ENCODE measurements at regions not wholly inside any gene's neighbourhood (a gene's known extent, or its start where the extent isn't known, plus 50 kb on each side); places are given as distances from the start of the nearest gene placed in this dataset.

DNA sequence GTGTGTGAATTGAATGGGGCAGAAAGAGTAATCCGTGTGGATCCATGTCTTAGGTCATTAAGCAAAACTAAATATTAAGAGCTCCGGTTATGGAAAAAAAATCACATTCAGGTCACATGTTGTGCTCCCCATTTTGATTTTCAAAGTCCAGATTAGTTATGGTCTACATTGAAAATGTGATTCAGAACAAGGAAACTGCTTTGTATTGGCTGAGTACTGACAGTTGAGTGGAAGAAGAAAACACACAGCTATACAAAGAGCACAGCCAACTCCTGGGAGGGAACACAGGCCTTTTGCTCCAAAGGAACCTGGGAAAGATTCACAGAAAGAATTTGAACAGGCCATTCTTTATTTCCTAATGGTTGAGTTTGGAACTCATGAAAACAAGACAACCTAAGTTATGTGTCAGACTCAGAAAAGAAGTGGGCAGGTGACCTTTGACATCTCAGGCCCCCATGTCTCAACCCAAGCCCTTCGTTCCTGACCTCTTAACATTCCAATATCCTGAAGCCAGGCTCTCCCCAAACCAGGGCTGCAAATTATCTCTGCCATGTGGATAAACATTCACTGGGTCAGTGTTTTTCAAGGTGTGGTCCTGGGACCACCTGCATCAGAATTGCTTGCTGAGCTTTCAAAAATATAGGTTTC is 159.3 kb upstream of the LMO4 start:
- no peaks in the 10 kb centered on the region for H4K20me1 ChIP-seq (ENCODE audit: insufficient read depth, poor library complexity, severe bottlenecking)
- 84% methylated on average over 3 of the region's 3 CpGs for WGBS (ENCODE audit: low lambda C conversion rate, missing lambda C conversion rate)
- H3K36me3 ChIP-seq (replicated peaks; ENCODE audit: insufficient read depth, low read depth) = no peaks in the 10 kb centered on the region
- DNase-seq (ENCODE audit: low spot score) = no peak
- H3K27ac ChIP-seq = no peak overlapping the region
- no peaks in the 10 kb centered on the region for H3K79me2 ChIP-seq
- no peaks in the 10 kb centered on the region for H3K27me3 ChIP-seq
- no peaks in the 10 kb centered on the region for H3K9me2 ChIP-seq (replicated peaks; ENCODE audit: insufficient read depth)
- H3K9me3 ChIP-seq (ENCODE audit: low read depth) = no peaks in the 10 kb centered on the region
- no peak overlapping the region for H3K4me2 ChIP-seq
- H3K4me1 ChIP-seq (ENCODE audit: insufficient read depth) = no peaks in the 10 kb centered on the region
- no peak for TF ChIP-seq EZH2 (IDR thresholded peaks at IDR 0.05; ENCODE audit: borderline replicate concordance)
- TF ChIP-seq, protein P1, sequence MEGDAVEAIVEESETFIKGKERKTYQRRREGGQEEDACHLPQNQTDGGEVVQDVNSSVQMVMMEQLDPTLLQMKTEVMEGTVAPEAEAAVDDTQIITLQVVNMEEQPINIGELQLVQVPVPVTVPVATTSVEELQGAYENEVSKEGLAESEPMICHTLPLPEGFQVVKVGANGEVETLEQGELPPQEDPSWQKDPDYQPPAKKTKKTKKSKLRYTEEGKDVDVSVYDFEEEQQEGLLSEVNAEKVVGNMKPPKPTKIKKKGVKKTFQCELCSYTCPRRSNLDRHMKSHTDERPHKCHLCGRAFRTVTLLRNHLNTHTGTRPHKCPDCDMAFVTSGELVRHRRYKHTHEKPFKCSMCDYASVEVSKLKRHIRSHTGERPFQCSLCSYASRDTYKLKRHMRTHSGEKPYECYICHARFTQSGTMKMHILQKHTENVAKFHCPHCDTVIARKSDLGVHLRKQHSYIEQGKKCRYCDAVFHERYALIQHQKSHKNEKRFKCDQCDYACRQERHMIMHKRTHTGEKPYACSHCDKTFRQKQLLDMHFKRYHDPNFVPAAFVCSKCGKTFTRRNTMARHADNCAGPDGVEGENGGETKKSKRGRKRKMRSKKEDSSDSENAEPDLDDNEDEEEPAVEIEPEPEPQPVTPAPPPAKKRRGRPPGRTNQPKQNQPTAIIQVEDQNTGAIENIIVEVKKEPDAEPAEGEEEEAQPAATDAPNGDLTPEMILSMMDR (IDR thresholded peaks at IDR 0.05; ENCODE audit: poor library complexity) = no peak
- TF ChIP-seq EZH2phosphoT487 (IDR thresholded peaks at IDR 0.05; ENCODE audit: low read depth, severe bottlenecking, unreplicated experiment) = no peak
- no peak overlapping the region for H2AFZ ChIP-seq
- H3K4me3 ChIP-seq = no peak overlapping the region

DNA sequence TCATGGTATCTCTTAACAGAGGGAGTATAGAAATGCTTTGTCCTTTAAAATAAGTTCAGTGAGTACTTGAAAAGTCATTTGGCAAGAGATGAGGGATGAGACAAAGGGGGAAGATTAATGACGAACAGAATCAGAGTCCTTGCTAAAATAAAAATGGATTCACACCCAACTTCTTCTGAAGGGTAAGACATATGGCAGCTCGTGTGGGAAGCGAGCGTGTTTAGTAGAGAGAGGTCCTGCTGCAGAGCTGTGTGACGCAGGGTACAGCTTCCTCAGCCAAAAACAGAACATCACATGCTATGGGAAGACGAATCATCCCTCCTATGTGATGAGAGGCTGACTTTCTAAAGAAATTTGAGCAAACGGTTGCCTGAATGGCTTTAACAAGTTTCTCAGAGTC is 158.5 kb upstream of the LMO4 start:
- Histone ChIP-seq H3K4me1 (ENCODE audit: insufficient read depth) (no peaks in the 10 kb centered on the region), H3K9me2 (replicated peaks; ENCODE audit: insufficient read depth) (no peaks in the 10 kb centered on the region), H3K79me2 (no peaks in the 10 kb centered on the region), H3K36me3 (replicated peaks; ENCODE audit: insufficient read depth, low read depth) (no peaks in the 10 kb centered on the region), H2AFZ (no peak overlapping the region), H3K9me3 (ENCODE audit: low read depth) (no peaks in the 10 kb centered on the region), H3K4me3 (no peak overlapping the region), H3K4me2 (no peak overlapping the region), H3K27me3 (no peaks in the 10 kb centered on the region), H3K27ac (no peak overlapping the region), H4K20me1 (ENCODE audit: insufficient read depth, poor library complexity, severe bottlenecking) (no peaks in the 10 kb centered on the region)
- 89% methylated on average over 7 of the region's 7 CpGs for WGBS (ENCODE audit: low lambda C conversion rate, missing lambda C conversion rate)
- TF ChIP-seq EZH2phosphoT487 (IDR thresholded peaks at IDR 0.05; ENCODE audit: low read depth, severe bottlenecking, unreplicated experiment) (no peak), EZH2 (IDR thresholded peaks at IDR 0.05; ENCODE audit: borderline replicate concordance) (no peak)
- TF ChIP-seq, protein P1 (IDR thresholded peaks at IDR 0.05; ENCODE audit: poor library complexity) = no peak
- DNase-seq (ENCODE audit: low spot score) = no peak

DNA sequence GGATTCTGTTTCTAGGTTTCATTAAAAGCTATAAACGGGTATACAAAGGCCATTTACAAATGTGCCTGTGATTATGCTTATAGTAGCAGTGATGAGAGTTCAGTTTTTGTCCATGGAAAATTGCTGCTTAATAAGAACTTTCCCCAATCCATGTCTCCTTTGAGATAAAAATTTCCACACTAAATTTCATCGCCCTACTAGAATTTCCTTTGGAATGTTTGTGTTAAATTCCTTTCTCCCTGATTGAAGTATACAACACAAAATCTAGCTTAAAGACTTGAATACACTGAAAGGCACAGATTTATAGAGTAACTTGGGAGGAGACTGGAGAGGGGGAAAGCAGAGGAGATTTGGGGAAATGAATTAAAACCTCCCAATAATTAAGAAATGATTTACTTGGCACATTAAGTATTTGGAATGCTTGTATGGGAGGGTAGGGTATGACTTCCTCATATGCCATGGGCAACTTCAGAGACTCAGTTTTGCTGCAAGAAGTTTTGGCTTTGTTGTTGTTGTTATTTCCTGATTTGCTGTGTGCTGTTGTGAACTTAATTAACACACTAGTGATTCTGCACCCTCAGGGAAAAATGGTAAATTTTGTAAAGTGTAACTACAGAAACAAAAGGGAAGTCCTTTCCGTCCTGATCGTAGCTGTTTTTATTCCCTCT is 157.6 kb upstream of the LMO4 start:
- no peaks in the 10 kb centered on the region for H3K4me1 ChIP-seq (ENCODE audit: insufficient read depth)
- no peaks in the 10 kb centered on the region for H3K79me2 ChIP-seq
- H3K9me3 ChIP-seq (ENCODE audit: low read depth) = no peaks in the 10 kb centered on the region
- no peak overlapping the region for H3K27ac ChIP-seq
- no peak overlapping the region for H3K4me2 ChIP-seq
- H4K20me1 ChIP-seq (ENCODE audit: insufficient read depth, poor library complexity, severe bottlenecking) = no peaks in the 10 kb centered on the region
- no peaks in the 10 kb centered on the region for H3K9me2 ChIP-seq (replicated peaks; ENCODE audit: insufficient read depth)
- no peak for DNase-seq (ENCODE audit: low spot score)
- H3K4me3 ChIP-seq = no peak overlapping the region
- WGBS (ENCODE audit: low lambda C conversion rate, missing lambda C conversion rate) = 78% methylated on average over 4 of the region's 4 CpGs
- no peak overlapping the region for H2AFZ ChIP-seq
- TF ChIP-seq EZH2 (IDR thresholded peaks at IDR 0.05; ENCODE audit: borderline replicate concordance) = no peak
- TF ChIP-seq, protein P1 (IDR thresholded peaks at IDR 0.05; ENCODE audit: poor library complexity) = no peak
- no peak for TF ChIP-seq EZH2phosphoT487 (IDR thresholded peaks at IDR 0.05; ENCODE audit: low read depth, severe bottlenecking, unreplicated experiment)
- H3K27me3 ChIP-seq = no peaks in the 10 kb centered on the region
- H3K36me3 ChIP-seq (replicated peaks; ENCODE audit: insufficient read depth, low read depth) = no peaks in the 10 kb centered on the region

Measured in hepatocyte (in vitro differentiated cells).